NT2/D1 (cell line): ENCODE measurements at regions not wholly inside any gene's neighbourhood (a gene's known extent, or its start where the extent isn't known, plus 50 kb on each side); places are given as distances from the start of the nearest gene placed in this dataset.

Experiments
- DNase-seq: peaks from one replicate; pipeline ENCODE4 v3.0.0-alpha.2; 2011; ENCODE audit warnings: low read depth, low spot score
- H3K27me3 ChIP-seq: 2 replicates; pipeline ENCODE4 v1.6.0; 2011; ENCODE audit warnings: mild to moderate bottlenecking; ENCODE audit not compliant: insufficient read length, insufficient read depth
- H3K36me3 ChIP-seq: 2 replicates; pipeline ENCODE4 v1.6.1; 2011; ENCODE audit warnings: mild to moderate bottlenecking, low read length, mixed read lengths; ENCODE audit not compliant: insufficient read depth, insufficient read length
- H3K4me1 ChIP-seq: 2 replicates; pipeline ENCODE4 v1.5.1; 2011; ENCODE audit not compliant: insufficient read depth, insufficient read length
- H3K4me3 ChIP-seq: 2 replicates; pipeline ENCODE4 v1.5.1; 2011; ENCODE audit warnings: low read depth; ENCODE audit not compliant: insufficient read length
- H3K9ac ChIP-seq: 2 replicates; pipeline ENCODE4 v1.6.0; 2011; ENCODE audit warnings: low read depth; ENCODE audit not compliant: insufficient read length
- H3K9me3 ChIP-seq: 2 replicates; pipeline ENCODE4 v1.5.1; 2011; ENCODE audit warnings: mild to moderate bottlenecking, low read length; ENCODE audit not compliant: insufficient read depth
- SUZ12 ChIP-seq: IDR thresholded peaks from 2 replicates; pipeline ENCODE4 v1.6.1; 2011; ENCODE audit not compliant: insufficient read length, insufficient read depth; ENCODE audit errors: extremely low read depth
- YY1 ChIP-seq: IDR thresholded peaks from 2 replicates; pipeline ENCODE4 v1.6.1; 2011; ENCODE audit not compliant: insufficient read length, insufficient read depth
- ZNF274 ChIP-seq: IDR thresholded peaks from 2 replicates; pipeline ENCODE4 v1.6.1; 2011; ENCODE audit warnings: mild to moderate bottlenecking, low read depth, low read length

DNA sequence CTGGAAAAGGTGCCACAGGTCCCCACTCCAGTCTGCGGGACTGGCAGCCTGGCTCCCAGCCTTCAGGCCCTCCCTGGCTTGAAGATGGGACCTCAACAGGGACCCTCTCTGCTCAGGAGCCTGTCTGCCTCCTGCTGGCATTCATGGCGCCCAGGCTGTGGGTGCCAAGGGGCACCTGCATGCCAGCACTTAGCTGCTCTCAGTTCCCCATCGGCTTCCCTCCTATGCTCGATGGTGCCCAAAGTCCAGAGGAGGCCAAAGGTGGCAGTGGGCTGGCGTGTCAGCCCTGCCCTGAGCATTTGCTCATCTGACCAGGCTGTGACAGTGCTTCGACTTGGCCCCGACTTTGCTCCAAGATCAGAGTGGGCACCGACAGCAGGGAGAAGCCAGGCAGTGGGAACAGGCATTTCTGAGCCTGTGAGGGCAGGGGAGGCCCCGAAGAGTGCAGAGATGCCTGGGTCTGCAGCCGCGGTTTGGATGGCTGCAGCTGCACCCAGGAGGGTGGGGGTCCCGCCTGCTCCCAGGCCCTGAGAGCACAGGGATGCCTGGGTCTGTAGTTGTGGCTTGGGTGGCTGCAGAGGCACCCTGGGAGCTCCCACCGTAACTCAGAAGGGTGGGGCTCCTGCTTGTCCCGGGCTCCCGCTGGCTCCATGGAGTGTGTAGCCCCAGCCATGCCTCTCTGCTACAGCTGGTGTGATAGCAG lies 463.6 kb downstream of the TBC1D22A start:
- Histone ChIP-seq H3K9me3 (no peaks in the 10 kb centered on the region), H3K4me1 (no peaks in the 10 kb centered on the region), H3K4me3 (no peak overlapping the region), H3K36me3 (no peaks in the 10 kb centered on the region), H3K9ac (no peak overlapping the region), H3K27me3 (no peaks in the 10 kb centered on the region)
- DNase-seq, result no peak
- TF ChIP-seq ZNF274, result no peak
- TF ChIP-seq SUZ12, result no peak
- no peak for TF ChIP-seq YY1

- H3K36me3 ChIP-seq, result no peaks in the 10 kb centered on the region
- no peak overlapping the region for H3K4me3 ChIP-seq
- H3K27me3 ChIP-seq, result no peaks in the 10 kb centered on the region
- no peak for DNase-seq
- H3K9me3 ChIP-seq, result no peaks in the 10 kb centered on the region
- peaks cover under 1% of the 10 kb centered on the region for H3K4me1 ChIP-seq
- H3K9ac ChIP-seq, result no peak overlapping the region
- TF ChIP-seq ZNF274, result no peak
Observed at GRCh38 chr22:47225080-47225930, 462.9 kb downstream of the TBC1D22A start.
